ENCODE measurements at regions not wholly inside any gene's neighbourhood (a gene's known extent, or its start where the extent isn't known, plus 50 kb on each side); places are given as distances from the start of the nearest gene placed in this dataset.

GRCh38 chr2:33949371-33949770 lies 350.3 kb upstream of the FAM98A start:
- no peaks in the 10 kb centered on the region for H3K36me3 ChIP-seq (replicated peaks in 1 of 2; ENCODE audit: control insufficient read depth in 1 of 2, insufficient read depth in 2 of 2, low read length in 2 of 2)
- no peak overlapping the region for H2AFZ ChIP-seq (ENCODE audit: insufficient read depth, low read depth, low read length, poor library complexity, severe bottlenecking)
- no peaks in the 10 kb centered on the region for H3K36me3 Mint-ChIP-seq
- H3K9me3 ChIP-seq (replicated peaks in 1 of 2; ENCODE audit: control insufficient read depth in 1 of 2, insufficient read depth in 1 of 2, low read length in 2 of 2) = peaks cover 0 to 4% of the 10 kb centered on the region in 2 donors
- no peak overlapping the region for H3K27ac ChIP-seq (ENCODE audit: low read depth in 1 of 2, low read length in 2 of 2)
- no peaks in the 10 kb centered on the region for H4K20me1 ChIP-seq (ENCODE audit: insufficient read depth, low read length)
- intact Hi-C loops (cut with micrococcal nuclease) = no loop called here
- no peak overlapping the region for H3K9ac ChIP-seq (ENCODE audit: insufficient read depth, low read length, poor library complexity, severe bottlenecking)
- H3K4me3 Mint-ChIP-seq = no peak overlapping the region
- no peaks in the 10 kb centered on the region for H3K4me1 Mint-ChIP-seq
- H3K27me3 Mint-ChIP-seq (ENCODE audit: low read depth in 3 of 3) = no peaks in the 10 kb centered on the region
- no peaks in the 10 kb centered on the region for H3K79me2 ChIP-seq (ENCODE audit: insufficient read depth, low read length)
- H3K27ac Mint-ChIP-seq = no peak overlapping the region
- no peaks in the 10 kb centered on the region for H3K4me1 ChIP-seq (ENCODE audit: control insufficient read depth in 1 of 2, insufficient read depth in 2 of 2, low read length in 2 of 2)
- no peak overlapping the region for H3K4me3 ChIP-seq (replicated peaks in 1 of 3; ENCODE audit: low read depth in 2 of 3, low read length in 3 of 3)
- H3K27me3 ChIP-seq (ENCODE audit: control insufficient read depth in 2 of 2, insufficient read depth in 2 of 2, low read length in 2 of 2) = no peaks in the 10 kb centered on the region
- H3K9me3 Mint-ChIP-seq = peaks cover 0 to 16% (median 6%) of the 10 kb centered on the region in 7 donors
- DNase-seq = no peak
- TF ChIP-seq CTCF (IDR thresholded peaks at IDR 0.05) = no peak
- no peak overlapping the region for H3K4me2 ChIP-seq (replicated peaks; ENCODE audit: extremely low read depth, low read length, poor library complexity, severe bottlenecking)

- no peaks in the 10 kb centered on the region for H3K4me1 Mint-ChIP-seq
- 100% methylated on average over 2 of the region's 4 CpGs for WGBS (ENCODE audit: insufficient coverage)
- H3K27ac ChIP-seq (ENCODE audit: low read depth in 1 of 2, low read length in 2 of 2) = no peak overlapping the region
- no peaks in the 10 kb centered on the region for H3K36me3 ChIP-seq (replicated peaks in 1 of 2; ENCODE audit: control insufficient read depth in 1 of 2, insufficient read depth in 2 of 2, low read length in 2 of 2)
- H3K9me3 ChIP-seq (replicated peaks in 1 of 2; ENCODE audit: control insufficient read depth in 1 of 2, insufficient read depth in 1 of 2, low read length in 2 of 2) = peaks cover 0 to 4% of the 10 kb centered on the region in 2 donors
- H3K9me3 Mint-ChIP-seq = peaks cover 0 to 15% (median 4%) of the 10 kb centered on the region in 7 donors
- no peaks in the 10 kb centered on the region for H3K79me2 ChIP-seq (ENCODE audit: insufficient read depth, low read length)
- H3K9ac ChIP-seq (ENCODE audit: insufficient read depth, low read length, poor library complexity, severe bottlenecking) = no peak overlapping the region
- no peaks in the 10 kb centered on the region for H3K36me3 Mint-ChIP-seq
- H2AFZ ChIP-seq (ENCODE audit: insufficient read depth, low read depth, low read length, poor library complexity, severe bottlenecking) = no peak overlapping the region
- no peak for DNase-seq
- intact Hi-C loops (cut with micrococcal nuclease) = no loop called here
- H3K4me3 ChIP-seq (replicated peaks in 1 of 3; ENCODE audit: low read depth in 2 of 3, low read length in 3 of 3) = no peak overlapping the region
- no peak for TF ChIP-seq CTCF (IDR thresholded peaks at IDR 0.05)
- no peaks in the 10 kb centered on the region for H4K20me1 ChIP-seq (ENCODE audit: insufficient read depth, low read length)
- no peaks in the 10 kb centered on the region for H3K4me1 ChIP-seq (ENCODE audit: control insufficient read depth in 1 of 2, insufficient read depth in 2 of 2, low read length in 2 of 2)
- H3K4me2 ChIP-seq (replicated peaks; ENCODE audit: extremely low read depth, low read length, poor library complexity, severe bottlenecking) = no peak overlapping the region
- no peaks in the 10 kb centered on the region for H3K27me3 Mint-ChIP-seq (ENCODE audit: low read depth in 3 of 3)
- H3K27ac Mint-ChIP-seq = no peak overlapping the region
- H3K27me3 ChIP-seq (ENCODE audit: control insufficient read depth in 2 of 2, insufficient read depth in 2 of 2, low read length in 2 of 2) = no peaks in the 10 kb centered on the region
- no peak overlapping the region for H3K4me3 Mint-ChIP-seq
These were observed 347.1 kb upstream of the FAM98A start for GRCh38 chr2:33946193-33946592.

Data from CD14-positive monocyte (primary cell).